GM12801 (cell line): ENCODE measurements at regions not wholly inside any gene's neighbourhood (a gene's known extent, or its start where the extent isn't known, plus 50 kb on each side); places are given as distances from the start of the nearest gene placed in this dataset.

ENCODE experiments used
- CTCF ChIP-seq: IDR thresholded peaks from one replicate; pipeline ENCODE4 v1.5.1; 2011; ENCODE audit warnings: control low read depth; ENCODE audit not compliant: insufficient read length; ENCODE audit errors: extremely low read depth

- no peak for TF ChIP-seq CTCF
Observed at GRCh38 chr1:79371802-79372201, 365.3 kb upstream of the ADGRL4 start.

- TF ChIP-seq CTCF: no peak
Observed at GRCh38 chr1:79369091-79369490, 362.6 kb upstream of the ADGRL4 start.

- TF ChIP-seq CTCF: no peak
Observed at GRCh38 chr1:79364896-79365295, 358.4 kb upstream of the ADGRL4 start.

GRCh38 chr1:79363430-79363829, 356.9 kb upstream of the ADGRL4 start:
- no peak for TF ChIP-seq CTCF

GRCh38 chr1:79362470-79362869, 355.9 kb upstream of the ADGRL4 start:
- no peak for TF ChIP-seq CTCF

GRCh38 chr1:79355090-79355489, 348.6 kb upstream of the ADGRL4 start:
- no peak for TF ChIP-seq CTCF

- no peak for TF ChIP-seq CTCF
Observed at GRCh38 chr1:79353224-79353623, 346.7 kb upstream of the ADGRL4 start.

GRCh38 chr1:79326875-79327274, 320.3 kb upstream of the ADGRL4 start:
- TF ChIP-seq CTCF: no peak
